K562 (cell line): ENCODE measurements at regions not wholly inside any gene's neighbourhood (a gene's known extent, or its start where the extent isn't known, plus 50 kb on each side); places are given as distances from the start of the nearest gene placed in this dataset.

Experiments used
- ARID1B ChIP-seq: fragments of 450-650 bp; IDR thresholded peaks from 2 replicates; pipeline ENCODE4 v1.6.1; 2016; ENCODE audit warnings: antibody characterized with exemption, mild to moderate bottlenecking, inconsistent platforms
- C11orf30 ChIP-seq: fragments of 450-650 bp; IDR thresholded peaks from 2 replicates; pipeline ENCODE4 v1.6.1; 2016; ENCODE audit warnings: low read depth, mild to moderate bottlenecking
- FOSL1 ChIP-seq: fragments of 200-800 bp; sonication (Bioruptor generic); conservative IDR thresholded peaks from 2 replicates; pipeline ENCODE4 v1.6.1; 2016; ENCODE audit warnings: missing genetic modification characterization, missing compliant biosample characterization
- SIN3A ChIP-seq, 2 experiments: fragments of 150-350 bp in 1 of 2; IDR thresholded peaks; 2 replicates each; pipeline ENCODE4 v1.6.1; 2011 to 2016; ENCODE audit warnings: borderline replicate concordance in 2 of 2, low read depth in 2 of 2, low read length in 2 of 2, mild to moderate bottlenecking in 2 of 2, moderate library complexity in 2 of 2; ENCODE audit not compliant: control insufficient read depth in 1 of 2
- ZNF232 ChIP-seq: sonication (generic); formaldehyde crosslinking; IDR thresholded peaks from 2 replicates; pipeline ENCODE4 v1.8.0; 2022; ENCODE audit warnings: mild to moderate bottlenecking, missing genetic modification reagents
- ZNF311 ChIP-seq: fragments of 250-450 bp; sonication (Bioruptor Pico); IDR thresholded peaks from 2 replicates; pipeline ENCODE4 v1.4.0; 2020; ENCODE audit warnings: mild to moderate bottlenecking, moderate library complexity
- ZNF551 ChIP-seq: fragments of 250-450 bp; sonication (Bioruptor Pico); IDR thresholded peaks from 2 replicates; pipeline ENCODE4 v1.5.0; 2021; ENCODE audit warnings: mild to moderate bottlenecking, moderate library complexity
- TF ChIP-seq, protein P1 (sequence below): fragments of 450-650 bp; IDR thresholded peaks from 2 replicates; pipeline ENCODE4 v1.6.1; 2016; ENCODE audit warnings: mild to moderate bottlenecking, moderate library complexity
- TF ChIP-seq, protein P2 (sequence below): fragments of 450-650 bp; IDR thresholded peaks from 2 replicates; pipeline ENCODE4 v1.6.1; 2016; ENCODE audit warnings: antibody characterized with exemption
- TF ChIP-seq, protein P3 (sequence below): sonication (generic); IDR thresholded peaks from 2 replicates; pipeline ENCODE4 v1.6.1; 2016

DNA sequence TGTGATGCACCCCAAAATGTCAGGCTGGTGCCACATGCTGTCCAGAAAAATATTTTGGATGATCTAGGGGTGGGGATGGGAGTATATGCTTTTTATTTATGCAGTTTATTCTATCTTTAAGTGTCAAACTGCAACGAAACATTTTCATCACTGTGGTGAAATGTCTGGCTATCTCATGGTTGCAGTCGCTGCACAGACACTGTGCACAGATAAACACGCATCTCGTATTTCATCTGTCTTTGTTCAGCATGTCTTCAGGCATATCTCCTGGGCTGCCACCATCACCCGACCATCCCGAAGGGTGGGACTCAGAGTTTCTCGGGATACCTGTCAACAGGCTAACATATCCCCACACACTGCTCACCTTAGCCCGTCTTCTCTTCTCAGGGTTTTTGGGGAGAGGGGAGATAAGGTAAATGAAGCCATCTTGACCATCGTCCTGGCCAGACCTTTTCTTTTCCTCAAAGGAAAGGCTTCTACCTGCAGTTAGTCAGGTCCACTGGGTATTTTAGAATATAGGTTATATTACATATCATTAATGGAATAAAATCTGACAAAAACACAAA, 80.7 kb upstream of the NABP1 start (continued):
- TF ChIP-seq, protein P1, sequence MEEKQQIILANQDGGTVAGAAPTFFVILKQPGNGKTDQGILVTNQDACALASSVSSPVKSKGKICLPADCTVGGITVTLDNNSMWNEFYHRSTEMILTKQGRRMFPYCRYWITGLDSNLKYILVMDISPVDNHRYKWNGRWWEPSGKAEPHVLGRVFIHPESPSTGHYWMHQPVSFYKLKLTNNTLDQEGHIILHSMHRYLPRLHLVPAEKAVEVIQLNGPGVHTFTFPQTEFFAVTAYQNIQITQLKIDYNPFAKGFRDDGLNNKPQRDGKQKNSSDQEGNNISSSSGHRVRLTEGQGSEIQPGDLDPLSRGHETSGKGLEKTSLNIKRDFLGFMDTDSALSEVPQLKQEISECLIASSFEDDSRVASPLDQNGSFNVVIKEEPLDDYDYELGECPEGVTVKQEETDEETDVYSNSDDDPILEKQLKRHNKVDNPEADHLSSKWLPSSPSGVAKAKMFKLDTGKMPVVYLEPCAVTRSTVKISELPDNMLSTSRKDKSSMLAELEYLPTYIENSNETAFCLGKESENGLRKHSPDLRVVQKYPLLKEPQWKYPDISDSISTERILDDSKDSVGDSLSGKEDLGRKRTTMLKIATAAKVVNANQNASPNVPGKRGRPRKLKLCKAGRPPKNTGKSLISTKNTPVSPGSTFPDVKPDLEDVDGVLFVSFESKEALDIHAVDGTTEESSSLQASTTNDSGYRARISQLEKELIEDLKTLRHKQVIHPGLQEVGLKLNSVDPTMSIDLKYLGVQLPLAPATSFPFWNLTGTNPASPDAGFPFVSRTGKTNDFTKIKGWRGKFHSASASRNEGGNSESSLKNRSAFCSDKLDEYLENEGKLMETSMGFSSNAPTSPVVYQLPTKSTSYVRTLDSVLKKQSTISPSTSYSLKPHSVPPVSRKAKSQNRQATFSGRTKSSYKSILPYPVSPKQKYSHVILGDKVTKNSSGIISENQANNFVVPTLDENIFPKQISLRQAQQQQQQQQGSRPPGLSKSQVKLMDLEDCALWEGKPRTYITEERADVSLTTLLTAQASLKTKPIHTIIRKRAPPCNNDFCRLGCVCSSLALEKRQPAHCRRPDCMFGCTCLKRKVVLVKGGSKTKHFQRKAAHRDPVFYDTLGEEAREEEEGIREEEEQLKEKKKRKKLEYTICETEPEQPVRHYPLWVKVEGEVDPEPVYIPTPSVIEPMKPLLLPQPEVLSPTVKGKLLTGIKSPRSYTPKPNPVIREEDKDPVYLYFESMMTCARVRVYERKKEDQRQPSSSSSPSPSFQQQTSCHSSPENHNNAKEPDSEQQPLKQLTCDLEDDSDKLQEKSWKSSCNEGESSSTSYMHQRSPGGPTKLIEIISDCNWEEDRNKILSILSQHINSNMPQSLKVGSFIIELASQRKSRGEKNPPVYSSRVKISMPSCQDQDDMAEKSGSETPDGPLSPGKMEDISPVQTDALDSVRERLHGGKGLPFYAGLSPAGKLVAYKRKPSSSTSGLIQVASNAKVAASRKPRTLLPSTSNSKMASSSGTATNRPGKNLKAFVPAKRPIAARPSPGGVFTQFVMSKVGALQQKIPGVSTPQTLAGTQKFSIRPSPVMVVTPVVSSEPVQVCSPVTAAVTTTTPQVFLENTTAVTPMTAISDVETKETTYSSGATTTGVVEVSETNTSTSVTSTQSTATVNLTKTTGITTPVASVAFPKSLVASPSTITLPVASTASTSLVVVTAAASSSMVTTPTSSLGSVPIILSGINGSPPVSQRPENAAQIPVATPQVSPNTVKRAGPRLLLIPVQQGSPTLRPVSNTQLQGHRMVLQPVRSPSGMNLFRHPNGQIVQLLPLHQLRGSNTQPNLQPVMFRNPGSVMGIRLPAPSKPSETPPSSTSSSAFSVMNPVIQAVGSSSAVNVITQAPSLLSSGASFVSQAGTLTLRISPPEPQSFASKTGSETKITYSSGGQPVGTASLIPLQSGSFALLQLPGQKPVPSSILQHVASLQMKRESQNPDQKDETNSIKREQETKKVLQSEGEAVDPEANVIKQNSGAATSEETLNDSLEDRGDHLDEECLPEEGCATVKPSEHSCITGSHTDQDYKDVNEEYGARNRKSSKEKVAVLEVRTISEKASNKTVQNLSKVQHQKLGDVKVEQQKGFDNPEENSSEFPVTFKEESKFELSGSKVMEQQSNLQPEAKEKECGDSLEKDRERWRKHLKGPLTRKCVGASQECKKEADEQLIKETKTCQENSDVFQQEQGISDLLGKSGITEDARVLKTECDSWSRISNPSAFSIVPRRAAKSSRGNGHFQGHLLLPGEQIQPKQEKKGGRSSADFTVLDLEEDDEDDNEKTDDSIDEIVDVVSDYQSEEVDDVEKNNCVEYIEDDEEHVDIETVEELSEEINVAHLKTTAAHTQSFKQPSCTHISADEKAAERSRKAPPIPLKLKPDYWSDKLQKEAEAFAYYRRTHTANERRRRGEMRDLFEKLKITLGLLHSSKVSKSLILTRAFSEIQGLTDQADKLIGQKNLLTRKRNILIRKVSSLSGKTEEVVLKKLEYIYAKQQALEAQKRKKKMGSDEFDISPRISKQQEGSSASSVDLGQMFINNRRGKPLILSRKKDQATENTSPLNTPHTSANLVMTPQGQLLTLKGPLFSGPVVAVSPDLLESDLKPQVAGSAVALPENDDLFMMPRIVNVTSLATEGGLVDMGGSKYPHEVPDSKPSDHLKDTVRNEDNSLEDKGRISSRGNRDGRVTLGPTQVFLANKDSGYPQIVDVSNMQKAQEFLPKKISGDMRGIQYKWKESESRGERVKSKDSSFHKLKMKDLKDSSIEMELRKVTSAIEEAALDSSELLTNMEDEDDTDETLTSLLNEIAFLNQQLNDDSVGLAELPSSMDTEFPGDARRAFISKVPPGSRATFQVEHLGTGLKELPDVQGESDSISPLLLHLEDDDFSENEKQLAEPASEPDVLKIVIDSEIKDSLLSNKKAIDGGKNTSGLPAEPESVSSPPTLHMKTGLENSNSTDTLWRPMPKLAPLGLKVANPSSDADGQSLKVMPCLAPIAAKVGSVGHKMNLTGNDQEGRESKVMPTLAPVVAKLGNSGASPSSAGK, result no peak
- TF ChIP-seq SIN3A (IDR thresholded peaks at IDR 0.05; ENCODE audit: borderline replicate concordance in 2 of 2, control insufficient read depth in 1 of 2, low read depth in 2 of 2, low read length in 2 of 2), result no peak
- peak; percentile 74; the same call in 1 of the 2 replicates for TF ChIP-seq ZNF311 (CRISPR knock-in tag)
- no peak for TF ChIP-seq C11orf30
- TF ChIP-seq ZNF551 (CRISPR knock-in tag), result no peak
- TF ChIP-seq FOSL1 (tag), result peak; percentile 72
- TF ChIP-seq, protein P2, sequence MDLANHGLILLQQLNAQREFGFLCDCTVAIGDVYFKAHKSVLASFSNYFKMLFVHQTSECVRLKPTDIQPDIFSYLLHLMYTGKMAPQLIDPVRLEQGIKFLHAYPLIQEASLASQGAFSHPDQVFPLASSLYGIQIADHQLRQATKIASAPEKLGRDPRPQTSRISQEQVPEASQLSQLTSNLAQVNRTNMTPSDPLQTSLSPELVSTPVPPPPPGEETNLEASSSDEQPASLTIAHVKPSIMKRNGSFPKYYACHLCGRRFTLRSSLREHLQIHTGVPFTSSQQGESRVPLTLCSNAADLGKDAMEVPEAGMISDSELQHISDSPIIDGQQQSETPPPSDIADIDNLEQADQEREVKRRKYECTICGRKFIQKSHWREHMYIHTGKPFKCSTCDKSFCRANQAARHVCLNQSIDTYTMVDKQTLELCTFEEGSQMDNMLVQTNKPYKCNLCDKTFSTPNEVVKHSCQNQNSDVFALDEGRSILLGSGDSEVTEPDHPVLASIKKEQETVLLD, result no peak
- TF ChIP-seq ZNF232 (CRISPR knock-in tag), result no peak
- TF ChIP-seq, protein P3, sequence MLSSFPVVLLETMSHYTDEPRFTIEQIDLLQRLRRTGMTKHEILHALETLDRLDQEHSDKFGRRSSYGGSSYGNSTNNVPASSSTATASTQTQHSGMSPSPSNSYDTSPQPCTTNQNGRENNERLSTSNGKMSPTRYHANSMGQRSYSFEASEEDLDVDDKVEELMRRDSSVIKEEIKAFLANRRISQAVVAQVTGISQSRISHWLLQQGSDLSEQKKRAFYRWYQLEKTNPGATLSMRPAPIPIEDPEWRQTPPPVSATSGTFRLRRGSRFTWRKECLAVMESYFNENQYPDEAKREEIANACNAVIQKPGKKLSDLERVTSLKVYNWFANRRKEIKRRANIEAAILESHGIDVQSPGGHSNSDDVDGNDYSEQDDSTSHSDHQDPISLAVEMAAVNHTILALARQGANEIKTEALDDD, result peak; percentile 42; the same call in 1 of the 2 replicates
- TF ChIP-seq ARID1B, result peak; percentile 99
